CD1c-positive myeloid dendritic cell (primary cell): ENCODE measurements at regions not wholly inside any gene's neighbourhood (a gene's known extent, or its start where the extent isn't known, plus 50 kb on each side); places are given as distances from the start of the nearest gene placed in this dataset.

ENCODE experiments used
- DNase-seq: peaks from one replicate; pipeline ENCODE4 v3.0.0-alpha.2; 2016; ENCODE audit errors: extremely low spot score

DNA sequence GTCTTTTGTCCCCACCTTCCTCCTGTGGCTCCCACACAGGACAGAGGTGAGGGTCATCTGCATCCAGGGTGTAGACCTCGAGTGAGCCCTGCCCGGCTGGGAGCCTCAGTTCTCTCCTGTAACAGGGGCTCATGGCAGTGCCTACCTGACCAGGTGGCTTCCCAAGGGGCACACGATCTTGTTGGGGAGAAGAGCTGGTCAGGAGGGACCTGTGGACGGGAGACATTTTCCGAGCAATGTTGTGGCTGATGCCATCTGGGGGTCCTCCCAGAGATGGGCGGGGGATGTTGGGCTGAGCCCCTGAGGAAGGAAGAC, 51.9 kb downstream of the CEBPB start:
- no peak for DNase-seq

DNA sequence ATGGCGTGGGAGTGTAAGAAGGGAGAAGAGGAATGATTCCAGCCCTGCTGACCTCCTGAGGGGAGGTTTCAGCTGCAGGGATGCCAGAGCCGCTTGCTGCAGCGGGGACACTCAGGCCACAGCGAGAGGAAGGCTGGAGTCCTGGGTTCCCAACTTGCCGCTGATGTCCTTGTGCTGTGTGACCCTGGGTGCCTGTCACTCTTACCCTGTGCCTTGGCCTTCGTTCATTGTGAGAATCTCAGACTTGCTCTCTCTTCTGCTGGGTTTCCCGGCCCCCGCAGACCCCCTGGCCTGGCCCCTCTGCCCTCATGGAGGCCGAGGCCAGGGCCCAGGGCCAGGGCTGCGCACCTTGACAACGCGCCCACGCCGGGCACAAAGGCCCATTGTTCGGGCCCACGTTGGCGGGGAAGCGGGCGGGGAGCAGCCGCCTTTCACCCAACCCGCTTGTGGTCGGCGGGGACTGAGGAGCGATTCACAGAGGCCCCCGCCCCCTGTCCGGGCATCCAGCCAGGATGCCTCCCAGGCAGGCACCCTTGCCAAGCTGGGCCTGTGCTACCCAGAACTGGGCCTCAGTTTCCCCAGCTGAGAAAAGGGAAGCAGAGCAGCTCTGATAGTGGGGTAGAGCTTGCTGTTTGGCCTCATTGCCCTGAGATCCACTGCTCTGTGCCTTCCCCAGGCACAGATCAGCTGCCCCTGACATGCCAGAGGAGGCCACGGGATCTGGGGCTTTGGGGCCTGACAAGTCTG, 52.4 kb downstream of the CEBPB start:
- DNase-seq, result no peak

DNA sequence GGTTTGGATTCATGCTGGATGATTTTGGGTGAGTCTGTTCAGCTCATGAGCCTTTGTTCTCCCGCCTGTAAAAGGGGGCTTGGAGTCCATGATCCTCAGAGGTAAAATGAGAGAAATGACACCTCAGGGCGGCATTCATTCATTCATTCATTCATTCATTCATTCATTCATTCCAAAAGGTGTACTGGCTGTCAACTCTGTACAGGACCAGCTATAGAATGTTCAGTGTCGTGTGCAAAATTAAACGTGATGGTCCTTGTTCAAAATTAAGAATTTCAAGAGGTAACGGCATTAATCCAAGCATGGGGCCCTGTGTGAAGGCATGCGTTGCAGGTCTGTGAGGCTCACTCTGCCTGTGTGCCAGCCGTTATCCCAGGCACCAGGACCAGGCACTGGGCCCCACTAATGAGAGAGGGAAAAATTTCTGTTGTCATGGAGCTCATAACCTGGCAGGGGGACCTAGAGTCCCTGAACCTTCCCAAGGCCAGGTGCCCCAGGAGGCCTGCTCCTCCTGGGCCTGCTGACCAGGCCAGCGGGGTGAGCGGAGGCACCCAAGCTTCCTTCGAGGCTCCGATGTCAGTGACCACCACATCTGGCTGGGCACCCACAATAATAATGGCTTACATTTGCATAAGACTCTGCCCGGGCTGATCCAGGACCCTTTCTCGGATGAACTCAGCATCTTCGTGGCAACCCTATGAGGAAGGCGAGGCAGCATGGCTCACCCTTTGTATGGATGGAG, 53.2 kb downstream of the CEBPB start:
- no peak for DNase-seq

DNA sequence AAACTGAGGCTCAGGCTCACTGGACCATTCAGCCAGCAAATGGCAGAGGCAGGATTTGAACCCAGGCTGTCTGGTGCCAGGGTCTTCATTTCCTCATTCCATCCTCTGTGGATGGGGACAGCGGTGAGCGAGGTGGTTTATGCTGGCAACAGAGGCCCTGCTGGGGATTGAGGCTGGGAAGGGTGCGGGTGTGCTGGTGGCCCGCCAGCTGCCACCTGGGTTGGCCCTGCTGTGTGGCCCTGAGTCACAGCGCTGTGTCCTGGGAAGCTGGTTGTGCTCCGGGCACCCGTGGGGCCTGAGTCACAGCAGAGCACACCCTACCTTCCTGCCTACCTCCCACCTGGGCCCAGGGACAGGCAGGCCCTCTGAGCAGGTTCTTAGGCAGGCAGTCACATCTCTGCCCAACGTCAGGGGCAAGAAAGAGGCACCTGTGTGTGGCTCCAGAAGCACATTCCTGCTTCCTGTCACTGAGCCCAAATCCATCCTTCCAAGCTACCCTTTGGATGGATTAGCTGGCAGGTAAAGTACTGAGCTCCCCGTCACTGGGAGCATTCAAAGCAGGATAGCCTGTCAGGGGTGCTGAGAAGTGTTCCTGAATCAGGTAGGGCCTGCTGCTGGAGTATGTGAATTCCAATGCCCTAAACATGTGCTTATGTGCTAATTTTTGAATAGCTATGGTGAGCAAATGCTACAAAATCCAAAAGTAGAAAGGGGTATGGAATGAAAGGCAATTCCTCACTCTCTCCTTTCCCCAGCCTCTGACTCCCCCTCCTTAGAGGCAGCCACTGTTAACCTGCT, 53.9 kb downstream of the CEBPB start:
- no peak for DNase-seq

DNA sequence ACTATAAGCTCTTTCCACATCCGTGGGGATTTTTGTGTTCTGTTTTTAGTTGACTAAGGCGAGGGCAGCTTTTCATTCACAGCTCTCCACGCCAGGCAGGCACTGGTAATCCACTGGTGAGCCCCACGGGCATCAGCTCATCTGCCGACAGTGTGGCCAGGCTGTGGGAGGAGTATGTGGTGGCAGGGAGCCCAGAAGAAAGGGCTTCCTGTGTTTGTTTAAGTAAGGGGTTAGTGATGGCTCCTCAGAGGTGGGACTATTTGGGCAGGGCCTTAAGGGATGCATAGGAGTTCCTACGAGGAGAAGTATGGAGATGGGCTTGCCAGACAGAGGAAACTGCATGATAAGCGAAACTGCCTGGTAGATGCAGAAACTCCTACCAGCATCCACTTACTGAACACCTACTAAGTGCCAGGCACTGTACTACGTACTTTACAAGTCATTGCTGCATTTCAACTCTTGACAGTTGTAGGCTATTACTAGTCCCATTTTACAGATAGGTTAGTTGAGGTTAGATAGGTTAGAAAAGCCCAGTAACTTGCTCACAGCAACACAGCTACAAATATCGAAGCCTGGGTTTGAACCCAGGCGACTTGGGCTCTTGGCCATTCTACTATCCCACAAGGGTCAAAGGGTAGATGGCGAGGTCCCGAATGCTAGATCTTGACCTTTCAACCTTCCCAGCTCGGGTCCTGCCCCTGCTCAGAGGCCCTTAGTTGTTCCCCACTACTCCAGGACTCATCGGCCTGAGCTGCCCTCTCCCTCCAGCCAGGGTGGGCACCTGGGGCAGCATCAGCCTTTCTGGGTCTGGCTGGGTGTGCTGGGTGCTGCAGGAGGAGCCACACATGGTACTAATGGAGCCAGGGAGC, 55.1 kb downstream of the CEBPB start:
- DNase-seq, result no peak

DNA sequence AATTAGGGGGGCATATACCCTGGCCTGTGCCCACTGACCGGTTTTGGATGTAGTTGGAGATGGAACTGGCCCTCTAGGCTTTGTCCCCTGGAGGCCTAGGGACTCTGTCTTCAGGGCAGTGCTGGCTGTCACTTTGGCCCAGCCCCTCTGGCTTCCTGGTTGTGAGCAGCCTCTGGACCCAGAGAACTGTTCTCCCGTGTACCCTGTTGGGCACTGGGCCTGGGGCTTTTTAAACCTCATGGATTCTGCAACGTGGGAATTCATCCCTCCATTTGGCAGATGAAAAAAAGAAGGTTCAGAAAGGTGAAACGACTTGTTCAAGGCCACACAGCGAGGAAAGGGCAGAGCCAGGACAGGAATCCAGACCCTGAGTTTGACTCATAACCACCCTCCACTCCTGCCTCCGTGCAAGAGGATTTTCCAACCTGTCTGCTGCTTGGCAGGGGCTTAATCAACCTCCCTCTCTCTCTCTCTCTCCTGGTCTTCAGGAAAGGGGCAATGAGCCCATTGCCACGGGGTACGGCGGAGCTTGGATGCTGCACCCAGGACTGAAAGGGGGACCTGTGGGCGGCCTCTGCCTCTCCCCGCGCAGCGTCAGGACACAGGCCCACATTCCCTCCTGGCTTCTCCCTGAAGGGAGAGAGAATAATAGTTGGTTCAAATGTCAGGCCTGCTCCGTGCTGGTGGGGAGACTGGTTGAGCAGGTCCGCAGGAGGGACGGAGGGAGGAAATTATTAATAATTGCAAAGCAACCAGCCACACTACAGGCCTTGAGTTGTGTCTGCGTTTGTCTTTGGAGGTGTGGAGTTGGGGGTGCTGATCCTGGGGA, 56.0 kb downstream of the CEBPB start:
- no peak for DNase-seq

DNA sequence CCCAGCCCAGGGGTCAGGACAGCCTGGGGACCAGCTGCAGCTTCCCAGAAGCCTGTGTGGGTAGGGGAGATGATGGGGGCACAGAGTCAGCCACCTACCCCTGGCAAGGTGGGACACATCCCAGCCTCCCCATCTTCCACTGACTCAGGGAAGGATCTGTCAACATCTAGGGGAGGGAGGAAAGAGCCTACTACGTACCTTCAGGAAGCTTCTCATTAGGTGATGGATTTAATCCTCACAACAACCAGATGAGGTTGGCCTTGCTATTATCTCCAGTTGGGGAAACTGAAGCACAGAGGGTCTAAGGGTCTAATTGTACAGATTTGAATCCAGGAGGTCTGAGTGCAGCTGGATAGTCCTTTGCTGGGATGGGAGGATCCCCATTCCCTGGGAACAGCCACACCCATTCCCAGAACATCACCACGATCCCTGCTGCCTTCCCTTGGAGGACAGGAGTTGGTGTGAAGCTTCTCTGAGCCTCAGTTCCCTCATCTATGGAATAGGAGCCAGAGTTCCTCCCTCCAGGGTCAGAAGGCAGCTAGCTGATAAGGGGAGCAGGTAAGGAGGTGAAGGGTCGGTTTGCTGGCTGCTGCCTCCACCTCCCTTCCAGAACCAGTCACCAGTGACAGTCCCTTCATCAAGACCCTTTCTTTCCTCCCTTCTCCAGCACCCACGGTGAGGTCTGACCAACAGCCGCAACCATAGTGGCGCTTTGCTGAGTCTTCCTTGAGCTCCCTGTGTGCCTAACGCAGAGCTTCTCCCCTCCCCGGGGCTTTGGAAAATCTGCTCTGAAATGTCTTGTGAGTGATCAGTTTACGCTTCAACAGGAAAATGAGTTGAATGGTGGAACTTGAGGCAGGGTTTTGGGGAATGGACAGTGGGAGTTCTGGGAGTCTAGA, 56.8 kb downstream of the CEBPB start:
- DNase-seq, result no peak

GRCh38 chr20:50248104-50248641, 57.5 kb downstream of the CEBPB start:
- peak; percentile 57 for DNase-seq

DNA sequence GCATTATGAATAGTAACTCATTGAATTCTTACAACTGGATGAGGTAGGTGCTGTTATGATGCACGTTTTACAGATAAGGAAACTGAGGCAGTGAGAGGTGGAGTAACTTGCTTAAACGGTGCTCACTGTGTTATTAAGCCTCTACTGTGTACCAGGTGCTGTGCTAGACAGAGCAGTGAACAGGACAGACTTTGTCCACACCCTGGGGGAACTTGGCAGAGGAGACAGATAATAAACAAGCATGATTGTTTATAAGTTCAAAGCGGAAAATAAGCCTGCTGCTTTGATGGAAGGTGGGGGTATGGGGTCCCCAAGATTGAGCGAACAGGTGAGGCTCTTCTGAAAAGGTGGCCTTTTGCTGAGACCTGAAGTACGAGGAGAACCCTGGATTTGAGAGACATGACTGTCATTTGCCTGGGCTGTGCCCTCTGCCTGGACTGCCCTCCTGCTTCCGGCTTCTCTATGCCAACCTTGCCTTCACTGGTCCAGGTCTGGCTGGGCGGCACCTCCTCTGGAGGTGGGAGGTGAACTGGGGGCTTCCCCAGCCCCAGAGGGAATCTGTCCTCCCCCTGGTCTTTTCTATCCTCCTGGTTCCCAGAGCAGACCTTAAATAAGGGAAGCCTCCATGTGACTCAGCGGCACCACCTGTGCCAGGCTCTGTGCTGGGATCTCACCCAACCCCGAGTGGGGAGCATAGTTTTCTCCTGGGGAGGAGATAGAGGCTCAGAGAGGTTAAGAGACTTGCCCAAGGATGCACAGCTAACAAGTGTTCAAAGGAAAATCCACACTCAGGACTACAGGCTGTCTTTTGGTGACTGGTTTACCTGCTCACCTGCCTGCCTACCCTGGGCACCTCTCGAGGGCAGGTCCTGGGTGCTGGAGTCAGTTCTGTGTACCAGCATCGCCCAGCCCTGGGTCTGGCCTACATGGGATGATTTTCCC, 59.1 kb downstream of the CEBPB start:
- no peak for DNase-seq

GRCh38 chr20:50250679-50251382, 60.2 kb downstream of the CEBPB start:
- DNase-seq, result no peak

DNA sequence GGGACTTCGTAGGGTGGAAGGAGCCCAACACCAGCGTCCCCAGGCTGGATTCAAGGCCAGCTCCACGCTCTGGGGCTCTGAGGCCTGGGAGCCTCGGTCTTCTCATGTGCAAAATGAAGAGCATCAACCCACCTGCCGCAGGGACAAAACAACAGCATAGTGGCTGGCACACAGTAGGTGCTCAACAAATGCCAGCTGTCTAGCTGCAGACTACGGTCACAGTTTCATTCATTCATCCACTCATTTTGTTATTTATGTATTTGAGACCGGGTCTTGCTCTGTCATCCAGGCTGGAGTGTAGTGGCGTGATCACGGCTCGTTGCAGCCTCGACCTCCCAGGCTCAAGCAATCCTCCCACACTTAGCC, 60.7 kb downstream of the CEBPB start:
- no peak for DNase-seq

DNA sequence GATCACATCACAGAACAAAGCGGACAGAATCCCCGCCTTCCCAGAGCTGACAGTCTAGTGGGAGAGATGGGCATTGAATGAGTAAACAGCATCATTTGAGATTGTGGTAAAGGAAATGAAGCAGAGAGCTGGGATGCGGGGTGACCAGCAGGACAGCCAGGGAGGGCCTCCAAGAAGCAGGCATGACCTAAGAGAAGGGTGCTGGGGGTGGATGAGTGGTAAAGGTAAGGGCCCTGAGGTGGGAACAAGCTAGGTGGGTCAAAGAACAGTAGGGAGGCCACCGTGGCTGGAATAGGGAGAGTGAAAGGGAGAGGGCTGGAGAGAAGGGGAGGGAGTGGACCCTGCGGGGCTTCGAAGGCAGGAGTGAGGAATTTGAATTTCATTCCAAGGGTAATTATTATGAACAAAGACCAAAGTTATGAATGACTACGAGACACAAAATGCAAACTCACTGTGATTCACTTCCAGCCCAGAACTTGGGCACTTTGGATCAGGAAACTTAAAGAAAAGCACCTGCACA, 61.4 kb downstream of the CEBPB start:
- no peak for DNase-seq

GRCh38 chr20:50252701-50253100, 62.1 kb downstream of the CEBPB start:
- peak; percentile 76 for DNase-seq

- no peak for DNase-seq
These were observed 62.5 kb downstream of the CEBPB start for GRCh38 chr20:50253101-50253500.

GRCh38 chr20:50254466-50255079, 63.9 kb downstream of the CEBPB start:
- no peak for DNase-seq

DNA sequence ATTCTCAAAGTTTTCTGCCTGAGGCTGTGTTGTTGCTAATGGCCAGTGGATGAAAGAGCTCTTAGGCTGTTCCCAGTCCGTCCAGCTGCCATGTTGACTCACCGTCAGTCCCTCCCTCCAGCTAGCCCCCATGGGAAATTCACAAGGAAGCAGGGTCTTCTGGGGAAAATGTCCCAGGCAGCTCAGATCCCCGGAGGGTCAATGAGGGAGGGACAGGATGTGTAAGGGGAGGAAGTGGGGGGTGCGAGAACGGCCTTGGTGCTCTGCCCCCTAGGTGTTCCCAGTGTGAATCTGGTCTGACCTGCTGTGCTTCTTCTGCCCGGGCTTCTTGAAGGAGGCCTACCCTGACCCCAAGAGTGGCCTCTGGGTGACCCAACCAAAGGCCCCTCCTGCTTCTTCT, 65.9 kb downstream of the CEBPB start:
- no peak for DNase-seq

DNA sequence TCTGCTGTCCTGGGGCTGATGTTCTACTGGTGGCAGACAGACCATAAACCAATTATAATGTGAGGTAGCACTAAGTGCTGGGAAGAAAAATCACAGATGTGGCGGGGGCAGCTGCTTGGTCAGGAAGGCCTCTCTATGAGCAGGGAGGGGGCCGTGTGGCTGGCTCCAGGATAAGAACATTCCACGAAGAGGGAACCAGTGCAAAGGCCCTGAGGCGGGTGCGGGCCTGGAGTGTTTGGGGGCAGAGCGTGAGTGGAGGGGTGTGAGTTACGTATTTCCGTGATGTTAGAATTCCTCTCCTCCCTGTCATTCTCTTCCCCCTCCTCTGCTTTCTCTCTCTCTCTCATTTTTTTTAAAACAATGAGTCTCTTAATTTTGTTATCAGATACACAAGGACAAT, 67.2 kb downstream of the CEBPB start:
- no peak for DNase-seq
